Panc1 (cell line): ENCODE measurements at regions not wholly inside any gene's neighbourhood (a gene's known extent, or its start where the extent isn't known, plus 50 kb on each side); places are given as distances from the start of the nearest gene placed in this dataset.

Source experiments
- ATAC-seq: fragments of 200-7000 bp; cut with Tn5 transposase; 2 replicates; pipeline ENCODE4 v1.9.1; 2020; ENCODE audit warnings: mild to moderate bottlenecking, moderate library complexity
- BruUV-seq: library from RNA; stranded (reverse); fragments of 400-500 nt; replicated peaks from 2 replicates; lab custom pipeline; 2021; lab: Mats Ljungman, UMichigan
- CTCF ChIA-PET: fragments of 300-600 bp; sonication (Branson Sonifier 250); formaldehyde crosslinking; loops from one replicate; lab custom pipeline; 2022; ENCODE audit warnings: antibody characterized with exemption; lab: Charles Lee
- POLR2A ChIA-PET: fragments of 300-600 bp; sonication (Branson Sonifier 250); formaldehyde crosslinking; loops from one replicate; lab custom pipeline; 2022; ENCODE audit warnings: antibody characterized with exemption; lab: Charles Lee
- DNase-seq: peaks from one replicate; pipeline ENCODE4 v3.0.0-alpha.2; 2010; ENCODE audit warnings: low read depth, low spot score
- H3K27ac ChIP-seq: 2 replicates; pipeline ENCODE4 v1.5.1; 2011; ENCODE audit warnings: mild to moderate bottlenecking, low read length, inconsistent platforms
- H3K27me3 ChIP-seq: fragments of 200-500 bp; sonication (Bioruptor generic); 2 replicates; pipeline ENCODE4 v1.6.0; 2014; ENCODE audit warnings: low read length, inconsistent platforms; ENCODE audit not compliant: control insufficient read depth, insufficient read depth
- H3K36me3 ChIP-seq: fragments of 200-500 bp; sonication (Bioruptor generic); 2 replicates; pipeline ENCODE4 v1.5.1; 2014; ENCODE audit warnings: inconsistent platforms, mild to moderate bottlenecking, low read length, moderate library complexity; ENCODE audit not compliant: control insufficient read depth, insufficient read depth
- H3K4me1 ChIP-seq: 2 replicates; pipeline ENCODE4 v1.5.1; 2011; ENCODE audit warnings: inconsistent platforms, mild to moderate bottlenecking, low read length, moderate library complexity; ENCODE audit not compliant: control insufficient read depth, insufficient read depth
- H3K4me3 ChIP-seq, 2 experiments: 2 replicates each; pipeline ENCODE4 v1.5.1; 2011 to 2012; ENCODE audit warnings: low read depth in 2 of 2, low read length in 2 of 2, mild to moderate bottlenecking in 2 of 2, inconsistent platforms in 1 of 2, moderate library complexity in 1 of 2
- H3K9me3 ChIP-seq: fragments of 200-500 bp; sonication (Bioruptor generic); 2 replicates; pipeline ENCODE4 v1.5.1; 2014; ENCODE audit warnings: low read depth, mild to moderate bottlenecking, inconsistent platforms, low read length, moderate library complexity; ENCODE audit not compliant: control insufficient read depth, insufficient read depth
- POLR2AphosphoS5 ChIP-seq: IDR thresholded peaks from 2 replicates; pipeline ENCODE4 v1.6.1; 2012; ENCODE audit warnings: mild to moderate bottlenecking, low read depth, low read length, moderate library complexity
- SIN3A ChIP-seq: IDR thresholded peaks from 2 replicates; pipeline ENCODE4 v1.6.1; 2012; ENCODE audit warnings: low read depth, mild to moderate bottlenecking, low read length, moderate library complexity, borderline replicate concordance; ENCODE audit not compliant: insufficient read depth
- TCF7L2 ChIP-seq: IDR thresholded peaks from 2 replicates; pipeline ENCODE4 v1.6.1; 2011; ENCODE audit warnings: mild to moderate bottlenecking, low read depth, low read length, inconsistent platforms
- in situ Hi-C: cut with HindIII; loops from 2 replicates; pipeline ENCODE4 v1.10.0; 2016; ENCODE audit warnings: low sequenced_read_pairs, low pct_unique_long_range_greater_than_20kb
- intact Hi-C: fragments of 100-400 bp; cut with micrococcal nuclease; formaldehyde crosslinking; loops from one replicate; pipeline ENCODE4 v1.10.0; 2022; ENCODE audit not compliant: unreplicated experiment
- TF ChIP-seq, protein P1 (sequence below), 2 experiments: IDR thresholded peaks; 2 replicates each; pipeline ENCODE4 v1.6.1; 2011 to 2012; ENCODE audit warnings: low read depth in 2 of 2, control low read depth in 1 of 2, low read length in 1 of 2, mild to moderate bottlenecking in 1 of 2, moderate library complexity in 1 of 2; ENCODE audit not compliant: insufficient read depth in 1 of 2
- TF ChIP-seq, protein P2 (sequence below): fragments of 450-650 bp; IDR thresholded peaks from 2 replicates; pipeline ENCODE4 v1.5.1; 2017; ENCODE audit warnings: mild to moderate bottlenecking

DNA sequence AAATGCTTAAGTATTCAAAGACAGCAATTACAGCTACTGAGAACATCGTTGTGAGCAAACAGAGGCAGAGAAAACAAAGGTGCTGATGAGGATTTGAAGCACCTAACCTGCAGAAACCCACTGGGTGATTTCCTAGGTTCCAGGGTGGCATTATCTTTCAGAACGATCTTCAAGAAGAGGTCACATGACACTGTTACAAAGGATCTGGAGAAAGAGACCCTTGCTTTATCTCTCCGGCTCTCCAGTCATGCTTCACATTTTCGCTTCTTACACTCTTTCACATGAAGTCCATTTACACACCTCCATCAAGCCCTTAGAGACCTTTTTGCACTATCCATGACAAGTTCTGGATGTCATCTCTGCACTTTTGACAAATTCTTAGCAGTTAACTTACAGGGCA lies 70.8 kb downstream of the GOLGA8B start:
- Histone ChIP-seq H3K27me3 (peaks cover 2% of the 10 kb centered on the region; the same call in 1 of the 2 replicates), H3K36me3 (no peaks in the 10 kb centered on the region), H3K27ac (no peak overlapping the region), H3K4me1 (no peaks in the 10 kb centered on the region), H3K9me3 (no peaks in the 10 kb centered on the region), H3K4me3 (no peak overlapping the region)
- intact Hi-C loops (loop anchor here (10.0 kb wide), 1 partner anchor 82 kb away; no protein-coding TSS in a partner anchor), in situ Hi-C loops (no loop called here)
- no peak for DNase-seq
- ATAC-seq, result no peak
- CTCF ChIA-PET, result no interaction called here
- TF ChIP-seq SIN3A (no peak), TCF7L2 (no peak), POLR2AphosphoS5 (no peak)
- TF ChIP-seq, protein P1, sequence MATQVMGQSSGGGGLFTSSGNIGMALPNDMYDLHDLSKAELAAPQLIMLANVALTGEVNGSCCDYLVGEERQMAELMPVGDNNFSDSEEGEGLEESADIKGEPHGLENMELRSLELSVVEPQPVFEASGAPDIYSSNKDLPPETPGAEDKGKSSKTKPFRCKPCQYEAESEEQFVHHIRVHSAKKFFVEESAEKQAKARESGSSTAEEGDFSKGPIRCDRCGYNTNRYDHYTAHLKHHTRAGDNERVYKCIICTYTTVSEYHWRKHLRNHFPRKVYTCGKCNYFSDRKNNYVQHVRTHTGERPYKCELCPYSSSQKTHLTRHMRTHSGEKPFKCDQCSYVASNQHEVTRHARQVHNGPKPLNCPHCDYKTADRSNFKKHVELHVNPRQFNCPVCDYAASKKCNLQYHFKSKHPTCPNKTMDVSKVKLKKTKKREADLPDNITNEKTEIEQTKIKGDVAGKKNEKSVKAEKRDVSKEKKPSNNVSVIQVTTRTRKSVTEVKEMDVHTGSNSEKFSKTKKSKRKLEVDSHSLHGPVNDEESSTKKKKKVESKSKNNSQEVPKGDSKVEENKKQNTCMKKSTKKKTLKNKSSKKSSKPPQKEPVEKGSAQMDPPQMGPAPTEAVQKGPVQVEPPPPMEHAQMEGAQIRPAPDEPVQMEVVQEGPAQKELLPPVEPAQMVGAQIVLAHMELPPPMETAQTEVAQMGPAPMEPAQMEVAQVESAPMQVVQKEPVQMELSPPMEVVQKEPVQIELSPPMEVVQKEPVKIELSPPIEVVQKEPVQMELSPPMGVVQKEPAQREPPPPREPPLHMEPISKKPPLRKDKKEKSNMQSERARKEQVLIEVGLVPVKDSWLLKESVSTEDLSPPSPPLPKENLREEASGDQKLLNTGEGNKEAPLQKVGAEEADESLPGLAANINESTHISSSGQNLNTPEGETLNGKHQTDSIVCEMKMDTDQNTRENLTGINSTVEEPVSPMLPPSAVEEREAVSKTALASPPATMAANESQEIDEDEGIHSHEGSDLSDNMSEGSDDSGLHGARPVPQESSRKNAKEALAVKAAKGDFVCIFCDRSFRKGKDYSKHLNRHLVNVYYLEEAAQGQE (IDR thresholded peaks at IDR 0.05; ENCODE audit: insufficient read depth in 1 of 2, low read depth in 2 of 2, low read length in 1 of 2), result no peak
- TF ChIP-seq, protein P2, sequence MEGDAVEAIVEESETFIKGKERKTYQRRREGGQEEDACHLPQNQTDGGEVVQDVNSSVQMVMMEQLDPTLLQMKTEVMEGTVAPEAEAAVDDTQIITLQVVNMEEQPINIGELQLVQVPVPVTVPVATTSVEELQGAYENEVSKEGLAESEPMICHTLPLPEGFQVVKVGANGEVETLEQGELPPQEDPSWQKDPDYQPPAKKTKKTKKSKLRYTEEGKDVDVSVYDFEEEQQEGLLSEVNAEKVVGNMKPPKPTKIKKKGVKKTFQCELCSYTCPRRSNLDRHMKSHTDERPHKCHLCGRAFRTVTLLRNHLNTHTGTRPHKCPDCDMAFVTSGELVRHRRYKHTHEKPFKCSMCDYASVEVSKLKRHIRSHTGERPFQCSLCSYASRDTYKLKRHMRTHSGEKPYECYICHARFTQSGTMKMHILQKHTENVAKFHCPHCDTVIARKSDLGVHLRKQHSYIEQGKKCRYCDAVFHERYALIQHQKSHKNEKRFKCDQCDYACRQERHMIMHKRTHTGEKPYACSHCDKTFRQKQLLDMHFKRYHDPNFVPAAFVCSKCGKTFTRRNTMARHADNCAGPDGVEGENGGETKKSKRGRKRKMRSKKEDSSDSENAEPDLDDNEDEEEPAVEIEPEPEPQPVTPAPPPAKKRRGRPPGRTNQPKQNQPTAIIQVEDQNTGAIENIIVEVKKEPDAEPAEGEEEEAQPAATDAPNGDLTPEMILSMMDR, result no peak
- POLR2A ChIA-PET, result no interaction called here
- BruUV-seq, result no TSS peak

DNA sequence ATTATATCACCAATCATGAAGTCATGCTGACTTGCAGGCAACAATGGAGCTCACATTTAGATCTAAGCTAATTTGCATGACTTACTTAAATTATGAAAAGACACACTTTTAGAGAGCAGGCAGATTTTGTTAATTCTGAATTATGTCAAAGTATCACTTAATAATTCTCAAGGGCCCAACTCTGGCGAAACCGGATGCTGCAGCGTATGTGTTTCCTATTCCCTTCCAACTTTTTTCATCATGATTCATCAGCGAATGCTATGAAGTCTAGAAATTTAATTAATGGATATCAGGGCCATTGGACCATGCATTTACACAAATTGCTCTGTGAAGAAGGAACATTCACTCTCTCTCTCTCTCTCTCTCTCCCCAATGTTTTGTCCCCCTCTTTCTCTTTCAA lies 63.5 kb upstream of the GOLGA8A start:
- H3K4me1 ChIP-seq, result no peaks in the 10 kb centered on the region
- intact Hi-C loops, result no loop called here
- no peaks in the 10 kb centered on the region for H3K36me3 ChIP-seq
- POLR2A ChIA-PET, result no interaction called here
- CTCF ChIA-PET, result no interaction called here
- ATAC-seq (no peak), DNase-seq (no peak)
- no peaks in the 10 kb centered on the region for H3K9me3 ChIP-seq
- TF ChIP-seq, protein P1 (IDR thresholded peaks at IDR 0.05; ENCODE audit: insufficient read depth in 1 of 2, low read depth in 2 of 2, low read length in 1 of 2), result no peak
- TF ChIP-seq TCF7L2 (no peak), POLR2AphosphoS5 (no peak), SIN3A (no peak)
- TF ChIP-seq, protein P2, result no peak
- H3K27ac ChIP-seq, result no peak overlapping the region
- peaks cover 8% of the 10 kb centered on the region for H3K27me3 ChIP-seq
- in situ Hi-C loops, result no loop called here
- no peak overlapping the region for H3K4me3 ChIP-seq
- BruUV-seq, result no TSS peak
